Parathyroid adenoma (tissue), 2 donors: ENCODE measurements at regions not wholly inside any gene's neighbourhood (a gene's known extent, or its start where the extent isn't known, plus 50 kb on each side); places are given as distances from the start of the nearest gene placed in this dataset.

ENCODE experiments used
- H2AFZ ChIP-seq: fragments of 300-600 bp; sonication (generic); one replicate; pipeline ENCODE4 v1.7.0; 2017; ENCODE audit warnings: antibody characterized with exemption, mild to moderate bottlenecking
- H3K27ac ChIP-seq: fragments of 300-600 bp; sonication (generic); one replicate; pipeline ENCODE4 v1.7.0; 2017
- H3K27me3 ChIP-seq: fragments of 300-600 bp; sonication (generic); one replicate; pipeline ENCODE4 v1.7.0; 2017; ENCODE audit warnings: low read length; ENCODE audit not compliant: control insufficient read depth, insufficient read depth
- H3K36me3 ChIP-seq: fragments of 300-600 bp; sonication (generic); one replicate; pipeline ENCODE4 v1.7.0; 2017; ENCODE audit warnings: low read length; ENCODE audit not compliant: control insufficient read depth, insufficient read depth
- H3K4me1 ChIP-seq: fragments of 300-600 bp; sonication (generic); one replicate; pipeline ENCODE4 v1.7.0; 2017; ENCODE audit warnings: control low read depth
- H3K4me2 ChIP-seq: fragments of 300-600 bp; sonication (generic); one replicate; pipeline ENCODE4 v1.7.0; 2017; ENCODE audit warnings: low read length
- H3K4me3 ChIP-seq: fragments of 300-600 bp; sonication (generic); one replicate; pipeline ENCODE4 v1.7.0; 2017; ENCODE audit warnings: low read depth, low read length
- H3K79me2 ChIP-seq: fragments of 300-600 bp; sonication (generic); one replicate; pipeline ENCODE4 v1.7.0; 2017; ENCODE audit warnings: control low read depth
- H3K9ac ChIP-seq: fragments of 300-600 bp; sonication (generic); one replicate; pipeline ENCODE4 v1.7.0; 2017; ENCODE audit warnings: mild to moderate bottlenecking
- H3K9me3 ChIP-seq: fragments of 300-600 bp; sonication (generic); one replicate; pipeline ENCODE4 v1.7.0; 2017; ENCODE audit warnings: low read length; ENCODE audit not compliant: control insufficient read depth
- CTCF ChIP-seq: fragments of 300-600 bp; sonication (generic); IDR thresholded peaks from one replicate; pipeline ENCODE4 v1.7.0; 2017; ENCODE audit warnings: antibody characterized with exemption, mild to moderate bottlenecking
- donor health status: primary hyperparathyroidism.

DNA sequence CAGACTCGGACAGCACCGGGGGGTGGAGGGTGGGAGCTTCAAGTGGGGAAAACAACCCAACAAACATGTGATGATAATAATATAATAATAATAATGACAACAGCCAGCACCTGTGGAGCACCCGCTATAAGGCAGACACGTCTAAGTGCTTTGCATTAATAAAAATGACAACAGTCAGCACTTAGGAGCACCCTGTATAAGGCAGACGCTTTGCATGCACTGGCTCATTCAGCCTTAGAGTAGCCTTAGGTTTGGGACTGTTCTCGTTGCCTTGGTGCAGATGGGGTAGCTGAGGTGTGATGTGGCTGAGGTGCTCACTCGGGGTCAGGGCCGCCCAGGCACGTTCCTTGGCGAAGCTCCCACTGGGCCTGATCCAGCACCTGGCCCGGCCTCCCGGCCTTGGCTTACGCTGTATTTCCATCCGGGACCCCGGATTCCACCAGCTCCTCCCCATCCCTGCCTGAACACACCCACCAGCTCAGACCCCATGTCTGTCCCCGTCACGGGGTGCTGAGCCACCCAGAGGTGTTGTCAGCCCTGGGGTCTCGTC is 144.0 kb upstream of the CIBAR2 start:
- Histone ChIP-seq H3K4me2 (no peak overlapping the region), H3K4me3 (no peak overlapping the region), H3K27me3 (no peaks in the 10 kb centered on the region), H3K4me1 (peaks cover 13% of the 10 kb centered on the region), H3K36me3 (no peaks in the 10 kb centered on the region), H2AFZ (no peak overlapping the region), H3K9me3 (no peaks in the 10 kb centered on the region), H3K9ac (no peak overlapping the region), H3K27ac (no peak overlapping the region), H3K79me2 (peaks cover 30% of the 10 kb centered on the region)
- no peak for TF ChIP-seq CTCF

GRCh38 chr16:85257483-85257882 is 145.2 kb upstream of the CIBAR2 start:
- peaks cover 17% of the 10 kb centered on the region for H3K4me1 ChIP-seq
- TF ChIP-seq CTCF = no peak

DNA sequence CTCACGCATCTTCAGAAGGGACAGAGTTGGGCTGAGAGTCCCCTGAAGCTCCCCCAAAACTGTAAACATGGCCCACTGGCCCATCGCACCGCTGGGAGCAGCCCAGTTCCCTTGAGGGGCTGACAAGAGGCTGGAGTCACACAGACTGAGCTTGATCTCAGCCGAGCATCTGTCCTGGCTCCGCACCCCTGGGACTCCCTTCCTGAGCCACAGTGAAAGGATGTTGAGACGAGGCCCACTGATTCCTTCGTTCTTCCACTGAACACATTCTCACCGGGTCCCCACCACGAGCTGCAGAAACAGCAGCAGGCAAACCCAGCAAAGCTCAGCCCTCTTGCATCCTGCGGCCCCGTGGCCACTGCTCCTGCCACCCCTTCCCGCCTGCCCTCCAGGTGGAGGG is 145.9 kb upstream of the CIBAR2 start:
- Histone ChIP-seq H3K9me3 (no peaks in the 10 kb centered on the region), H3K4me3 (no peak overlapping the region), H3K27me3 (no peaks in the 10 kb centered on the region), H2AFZ (no peak overlapping the region), H3K4me2 (no peak overlapping the region), H3K9ac (no peak overlapping the region), H3K36me3 (no peaks in the 10 kb centered on the region), H3K79me2 (peaks cover 37% of the 10 kb centered on the region), H3K27ac (no peak overlapping the region), H3K4me1 (peaks cover 17% of the 10 kb centered on the region)
- no peak for TF ChIP-seq CTCF

More at GRCh38 chr16:85257483-85257882, 145.2 kb upstream of the CIBAR2 start:
- no peak overlapping the region for H3K4me3 ChIP-seq
- H3K27ac ChIP-seq = no peak overlapping the region
- H3K9ac ChIP-seq = no peak overlapping the region
- no peak overlapping the region for H2AFZ ChIP-seq
- H3K4me2 ChIP-seq = no peak overlapping the region
- peaks cover 36% of the 10 kb centered on the region for H3K79me2 ChIP-seq
- H3K9me3 ChIP-seq = no peaks in the 10 kb centered on the region
- H3K27me3 ChIP-seq = no peaks in the 10 kb centered on the region
- no peaks in the 10 kb centered on the region for H3K36me3 ChIP-seq

DNA sequence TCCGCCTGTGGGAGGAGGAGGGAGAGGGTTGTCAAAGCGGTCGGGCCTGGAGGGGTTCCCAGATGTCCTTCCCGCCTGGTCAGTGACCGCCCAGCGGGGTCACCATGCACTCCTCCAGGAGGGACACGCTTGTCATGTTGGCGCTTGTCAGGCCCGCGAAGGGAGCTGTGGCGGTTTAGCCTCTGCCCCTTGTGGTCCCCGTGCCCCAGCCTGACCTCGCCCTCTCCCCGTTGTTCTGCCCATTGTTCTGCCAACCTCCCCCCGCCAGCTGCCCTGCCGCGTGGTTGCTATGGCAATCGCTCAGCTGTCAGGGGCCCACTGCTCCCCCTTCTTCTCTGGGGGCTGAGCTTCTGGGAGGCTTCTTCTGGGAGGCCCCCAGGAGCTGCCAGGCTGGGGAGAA is 146.4 kb upstream of the CIBAR2 start:
- no peak for TF ChIP-seq CTCF
- no peak overlapping the region for H3K9ac ChIP-seq
- peaks cover 33% of the 10 kb centered on the region for H3K79me2 ChIP-seq
- no peak overlapping the region for H3K27ac ChIP-seq
- H2AFZ ChIP-seq = no peak overlapping the region
- no peaks in the 10 kb centered on the region for H3K9me3 ChIP-seq
- peaks cover 13% of the 10 kb centered on the region for H3K4me1 ChIP-seq
- no peaks in the 10 kb centered on the region for H3K36me3 ChIP-seq
- no peak overlapping the region for H3K4me2 ChIP-seq
- H3K27me3 ChIP-seq = no peaks in the 10 kb centered on the region
- no peak overlapping the region for H3K4me3 ChIP-seq

DNA sequence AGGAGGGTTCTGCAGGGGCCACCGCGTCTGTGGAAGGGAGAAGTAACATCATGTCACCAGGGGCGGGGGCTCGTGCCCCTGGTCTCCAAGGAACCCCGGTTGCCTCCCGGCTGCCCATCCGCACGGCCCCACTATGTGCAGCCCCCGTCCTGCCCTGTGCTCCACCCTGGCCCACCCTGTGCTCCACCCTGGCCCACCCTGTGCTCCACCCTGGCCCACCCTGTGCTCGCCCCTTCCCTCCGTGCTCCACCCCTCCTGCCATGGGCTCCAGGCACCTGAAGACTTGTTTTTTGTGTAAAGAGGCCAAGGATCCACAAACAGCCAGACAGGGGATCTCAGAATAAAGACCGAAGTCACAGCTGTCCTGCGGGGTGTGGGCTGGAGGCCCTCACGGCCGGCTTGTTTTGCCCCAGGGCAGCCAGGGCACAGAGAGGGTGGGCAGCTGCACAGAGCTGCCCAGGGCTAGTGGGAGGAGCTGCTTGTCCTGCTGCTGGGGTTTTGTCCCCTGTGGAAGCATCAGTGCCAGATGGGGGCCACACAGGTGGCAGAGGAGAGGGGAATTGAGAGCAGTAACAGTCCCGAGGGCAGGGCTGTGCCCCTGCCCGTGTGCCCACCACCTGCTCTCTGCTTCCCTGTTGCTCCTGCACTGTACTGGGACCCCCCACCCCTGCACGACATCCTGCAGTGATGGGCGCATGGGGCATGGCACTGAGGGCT is 147.0 kb upstream of the CIBAR2 start:
- peaks cover 12% of the 10 kb centered on the region for H3K4me1 ChIP-seq
- H3K4me3 ChIP-seq = no peak overlapping the region
- TF ChIP-seq CTCF = no peak

More for the DNA sequence above, 147.0 kb upstream of the CIBAR2 start:
- H2AFZ ChIP-seq = no peak overlapping the region
- H3K9me3 ChIP-seq = no peaks in the 10 kb centered on the region
- H3K9ac ChIP-seq = no peak overlapping the region
- H3K27ac ChIP-seq = no peak overlapping the region
- no peaks in the 10 kb centered on the region for H3K36me3 ChIP-seq
- H3K79me2 ChIP-seq = peaks cover 38% of the 10 kb centered on the region
- H3K27me3 ChIP-seq = no peaks in the 10 kb centered on the region
- no peak overlapping the region for H3K4me2 ChIP-seq
